ENCODE measurements at regions not wholly inside any gene's neighbourhood (a gene's known extent, or its start where the extent isn't known, plus 50 kb on each side); places are given as distances from the start of the nearest gene placed in this dataset.
"Not testable (repeated sequence)": the region's sequence is repeated elsewhere in the genome, so short reads cannot be mapped to it uniquely, and the experiment has no call there.

DNA sequence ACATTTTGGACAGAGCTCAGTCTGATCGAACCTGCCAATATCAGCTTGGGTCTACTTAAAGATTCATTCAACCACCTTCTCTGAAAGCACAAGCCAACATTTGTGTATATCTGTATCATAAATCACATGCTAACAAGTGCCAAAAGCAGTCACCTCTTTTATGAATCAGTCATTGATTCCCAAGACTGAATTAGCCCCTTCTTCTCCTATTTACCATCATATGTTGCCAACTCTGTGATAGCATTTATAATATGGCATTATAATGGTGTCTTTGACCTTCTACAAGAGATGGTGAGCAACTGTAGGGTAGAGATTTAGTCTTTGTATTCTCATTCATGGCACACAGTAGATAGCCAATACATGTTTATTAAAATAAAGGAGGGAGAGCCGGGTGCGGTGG lies 61.4 kb downstream of the DDX53 start:
- DNase-seq, result no peak
- Histone ChIP-seq H3K4me3 (ENCODE audit: insufficient read depth, low read depth, low read length) (no peak overlapping the region), H3K36me3 (replicated peaks; ENCODE audit: control insufficient read depth, insufficient read depth, low read length) (no peaks in the 10 kb centered on the region), H3K27me3 (ENCODE audit: control insufficient read depth, insufficient read depth, low read length) (no peaks in the 10 kb centered on the region)

DNA sequence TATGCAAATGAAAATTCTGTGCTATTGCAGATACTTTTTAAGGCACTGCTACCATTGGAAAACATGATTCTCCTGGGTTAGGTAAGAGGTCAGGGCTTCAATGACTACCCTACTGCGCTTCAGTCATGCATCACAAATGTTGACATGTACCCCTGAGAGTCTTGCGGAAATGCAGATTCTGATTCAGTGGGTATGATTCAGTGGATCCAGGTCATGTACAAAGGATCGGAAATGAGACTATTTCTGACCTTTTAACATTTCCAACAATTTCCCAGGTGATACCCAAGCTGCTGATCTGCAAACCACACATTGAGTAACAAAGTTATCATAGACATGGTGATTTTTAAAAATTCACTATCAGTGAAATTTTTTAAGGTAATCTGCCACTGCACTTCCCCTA lies 62.6 kb downstream of the DDX53 start:
- DNase-seq, result no peak
- H3K4me3 ChIP-seq (ENCODE audit: insufficient read depth, low read depth, low read length), result no peak overlapping the region

DNA sequence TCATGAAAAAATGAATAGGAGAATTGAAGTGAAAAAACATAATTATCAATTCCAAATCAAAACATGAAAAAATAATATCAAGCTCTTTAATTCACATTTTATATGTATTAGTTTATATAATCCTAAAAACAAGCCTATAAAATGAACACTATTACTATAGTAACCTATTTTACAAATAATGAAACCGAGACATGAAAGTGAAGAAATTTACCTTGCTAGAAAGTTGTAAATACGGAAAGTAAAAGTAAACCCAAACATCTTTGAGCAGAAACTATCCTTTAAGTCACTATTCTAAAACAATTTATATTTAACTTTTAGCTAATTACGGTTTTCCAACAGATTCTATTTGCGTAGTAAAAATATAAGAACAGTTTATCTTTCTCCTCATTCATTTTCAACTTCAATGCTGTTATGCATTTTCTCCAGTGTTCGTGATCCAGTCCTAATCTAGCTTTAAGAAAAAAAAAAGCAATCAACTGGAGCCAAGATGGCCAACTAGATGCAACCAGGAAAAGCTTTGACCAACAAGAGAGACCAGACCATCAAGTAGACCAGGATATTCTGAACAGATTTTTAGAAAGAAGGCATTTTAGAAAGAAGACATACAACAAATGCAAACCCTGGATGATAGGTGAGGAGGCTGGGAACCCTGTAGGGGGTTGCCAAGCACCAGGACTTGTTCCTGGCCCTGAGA lies 67.0 kb downstream of the DDX53 start:
- DNase-seq, result no peak
- H3K27me3 ChIP-seq (ENCODE audit: control insufficient read depth, insufficient read depth, low read length), result no peaks in the 10 kb centered on the region
- no peak overlapping the region for H3K4me3 ChIP-seq (ENCODE audit: insufficient read depth, low read depth, low read length)
- H3K36me3 ChIP-seq (replicated peaks; ENCODE audit: control insufficient read depth, insufficient read depth, low read length), result no peaks in the 10 kb centered on the region

More for the DNA sequence above, 62.6 kb downstream of the DDX53 start:
- Histone ChIP-seq H3K27me3 (ENCODE audit: control insufficient read depth, insufficient read depth, low read length) (no peaks in the 10 kb centered on the region), H3K36me3 (replicated peaks; ENCODE audit: control insufficient read depth, insufficient read depth, low read length) (no peaks in the 10 kb centered on the region)

DNA sequence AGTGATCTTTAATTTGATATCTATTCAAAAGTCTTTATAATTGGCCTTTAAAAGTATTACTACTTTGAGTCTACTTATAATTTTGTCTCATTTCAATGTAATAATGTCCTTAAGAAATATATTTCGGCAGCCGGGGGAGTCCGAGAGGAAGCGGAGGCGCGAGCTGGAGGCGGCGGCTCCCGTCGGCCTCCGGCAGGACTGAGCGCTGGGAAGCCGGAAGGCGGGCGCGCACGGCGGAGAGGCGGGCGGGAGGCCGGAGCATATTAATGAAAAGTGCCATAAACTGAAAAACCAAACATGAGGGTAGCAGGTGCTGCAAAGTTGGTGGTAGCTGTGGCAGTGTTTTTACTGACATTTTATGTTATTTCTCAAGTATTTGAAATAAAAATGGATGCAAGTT lies 75.7 kb downstream of the DDX53 start:
- DNase-seq; H3K36me3 ChIP-seq (replicated peaks; ENCODE audit: control insufficient read depth, insufficient read depth, low read length); H3K27me3 ChIP-seq (ENCODE audit: control insufficient read depth, insufficient read depth, low read length): not testable (repeated sequence)
- H3K4me3 ChIP-seq (ENCODE audit: insufficient read depth, low read depth, low read length), result 0 out of 2 replicates have a peak overlapping the region, but pooled peaks have one; percentile 19

DNA sequence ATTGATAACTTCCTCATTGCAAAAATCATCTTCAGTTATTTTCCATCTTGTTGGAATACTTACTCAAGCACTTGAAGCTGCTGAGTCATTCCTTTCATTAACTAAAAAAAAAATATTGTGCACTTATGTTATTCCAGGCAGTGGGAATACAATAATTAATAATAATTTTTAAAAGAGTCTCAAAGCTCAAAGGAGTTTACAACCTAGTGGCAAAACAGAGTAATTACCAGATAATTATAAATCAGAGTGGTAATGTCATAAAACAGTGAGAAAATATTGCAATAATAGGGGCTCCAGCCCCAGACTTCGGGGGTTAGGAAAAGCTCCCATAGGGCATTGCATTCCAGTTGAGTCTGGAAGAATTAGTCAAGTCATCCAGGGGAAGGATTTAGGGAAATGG lies 79.6 kb downstream of the DDX53 start:
- no peak for DNase-seq
- Histone ChIP-seq H3K36me3 (replicated peaks; ENCODE audit: control insufficient read depth, insufficient read depth, low read length) (no peaks in the 10 kb centered on the region), H3K4me3 (ENCODE audit: insufficient read depth, low read depth, low read length) (no peak overlapping the region), H3K27me3 (ENCODE audit: control insufficient read depth, insufficient read depth, low read length) (no peaks in the 10 kb centered on the region)

DNA sequence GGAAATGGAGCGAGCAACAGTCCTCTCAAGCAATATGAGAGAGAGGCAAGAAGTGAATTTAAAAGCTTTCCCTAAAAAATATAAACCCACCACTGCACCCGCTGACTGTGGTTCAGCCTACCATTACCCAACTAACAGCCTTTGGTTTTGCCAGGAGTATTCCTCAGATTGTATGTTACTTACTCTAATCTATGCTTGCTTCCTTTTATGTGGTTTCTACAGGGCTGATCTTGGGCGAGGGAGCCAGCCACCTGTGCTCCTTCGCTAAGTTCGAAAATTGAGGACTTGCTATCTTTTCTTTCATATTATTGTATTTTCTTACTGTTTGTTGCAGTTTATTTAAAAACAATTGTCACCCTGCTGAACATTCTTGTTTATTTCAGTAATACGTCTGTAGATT lies 101.1 kb downstream of the DDX53 start:
- Histone ChIP-seq H3K27me3 (ENCODE audit: control insufficient read depth, insufficient read depth, low read length) (no peaks in the 10 kb centered on the region), H3K4me3 (ENCODE audit: insufficient read depth, low read depth, low read length) (no peak overlapping the region), H3K36me3 (replicated peaks; ENCODE audit: control insufficient read depth, insufficient read depth, low read length) (no peaks in the 10 kb centered on the region)
- DNase-seq, result no peak

DNA sequence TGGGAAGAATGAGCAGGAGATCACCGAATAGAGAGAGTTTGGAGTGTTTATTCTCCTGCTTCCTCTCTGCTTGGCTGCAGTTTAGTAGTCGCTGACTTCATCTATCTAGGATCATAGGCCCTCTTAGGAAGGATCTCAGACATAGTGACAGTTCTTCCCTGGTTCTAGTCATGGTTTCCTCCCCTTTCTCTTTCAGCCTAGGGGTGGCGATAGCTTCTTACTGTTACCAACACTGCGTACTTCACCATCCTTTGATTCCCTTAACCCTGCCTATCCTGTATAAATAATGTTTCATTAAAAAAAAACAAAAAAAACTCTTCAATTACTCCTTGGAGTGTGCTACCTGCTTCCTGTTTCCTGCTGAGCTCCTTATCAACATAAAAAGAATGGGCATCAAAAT lies 103.8 kb downstream of the DDX53 start:
- Histone ChIP-seq H3K27me3 (ENCODE audit: control insufficient read depth, insufficient read depth, low read length) (no peaks in the 10 kb centered on the region), H3K4me3 (ENCODE audit: insufficient read depth, low read depth, low read length) (no peak overlapping the region), H3K36me3 (replicated peaks; ENCODE audit: control insufficient read depth, insufficient read depth, low read length) (no peaks in the 10 kb centered on the region)
- peak; percentile 40 for DNase-seq

DNA sequence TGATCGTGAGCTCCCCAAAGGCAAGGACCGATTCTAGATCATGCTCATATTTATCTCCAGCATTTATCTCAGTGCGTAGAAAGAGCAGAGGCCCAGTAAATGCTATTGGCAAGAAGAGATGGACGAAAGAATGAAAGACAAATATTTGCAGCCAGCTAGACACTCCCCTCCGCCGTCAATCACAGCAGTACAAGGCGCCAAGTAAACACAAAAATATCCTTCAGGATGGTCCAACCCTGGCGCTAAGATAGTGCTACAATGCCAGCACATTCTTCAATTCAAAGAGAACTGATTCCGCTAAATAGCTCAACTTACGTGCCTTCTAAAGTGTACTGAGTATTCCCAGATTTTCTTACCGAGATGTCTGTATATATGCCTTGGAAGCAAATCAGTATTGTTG lies 114.5 kb downstream of the DDX53 start:
- H3K4me3 ChIP-seq (ENCODE audit: insufficient read depth, low read depth, low read length), result no peak overlapping the region
- no peak for DNase-seq

DNA sequence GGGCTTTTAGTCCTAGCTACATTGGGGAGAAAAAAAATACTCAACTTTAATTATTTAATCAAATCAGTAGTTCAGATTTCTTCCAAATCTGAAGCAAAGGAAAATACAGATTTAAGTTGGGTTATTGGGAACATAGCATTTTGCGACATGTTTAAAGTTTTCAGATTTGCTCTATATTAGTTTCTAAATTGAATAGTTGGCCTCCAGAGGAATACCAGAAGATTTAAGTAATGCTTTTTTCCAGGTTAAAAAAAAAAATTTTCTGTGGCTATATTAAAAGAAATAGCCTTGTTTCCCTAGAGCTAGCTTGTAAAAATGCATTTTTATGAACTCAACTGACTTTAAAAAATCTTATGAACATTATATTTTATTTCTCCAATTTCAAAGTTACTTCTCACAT lies 115.9 kb downstream of the DDX53 start:
- Histone ChIP-seq H3K4me3 (ENCODE audit: insufficient read depth, low read depth, low read length) (no peak overlapping the region), H3K36me3 (replicated peaks; ENCODE audit: control insufficient read depth, insufficient read depth, low read length) (no peaks in the 10 kb centered on the region), H3K27me3 (ENCODE audit: control insufficient read depth, insufficient read depth, low read length) (no peaks in the 10 kb centered on the region)
- DNase-seq, result no peak

More for the DNA sequence above, 114.5 kb downstream of the DDX53 start:
- H3K27me3 ChIP-seq (ENCODE audit: control insufficient read depth, insufficient read depth, low read length), result no peaks in the 10 kb centered on the region
- H3K36me3 ChIP-seq (replicated peaks; ENCODE audit: control insufficient read depth, insufficient read depth, low read length), result no peaks in the 10 kb centered on the region

DNA sequence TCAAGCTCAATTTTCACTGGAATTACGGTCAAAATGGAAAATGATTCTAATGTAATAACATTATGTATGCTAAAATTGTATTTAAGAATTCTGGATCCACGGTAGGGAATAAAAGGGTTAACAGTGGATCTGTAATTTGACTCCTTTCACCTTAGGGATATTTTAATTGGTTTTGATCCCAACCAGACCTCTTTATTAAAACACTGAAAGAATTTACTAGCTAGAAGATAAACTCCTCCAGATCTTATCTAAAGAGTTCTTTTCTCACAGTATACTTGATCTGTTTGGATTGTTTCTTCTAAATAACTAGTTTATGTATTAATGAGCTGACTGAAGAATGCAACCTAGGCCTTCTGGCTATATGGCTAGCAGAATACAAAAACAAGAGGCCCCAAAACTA lies 118.4 kb downstream of the DDX53 start:
- Histone ChIP-seq H3K4me3 (ENCODE audit: insufficient read depth, low read depth, low read length) (no peak overlapping the region), H3K36me3 (replicated peaks; ENCODE audit: control insufficient read depth, insufficient read depth, low read length) (no peaks in the 10 kb centered on the region), H3K27me3 (ENCODE audit: control insufficient read depth, insufficient read depth, low read length) (no peaks in the 10 kb centered on the region)
- DNase-seq, result no peak

DNA sequence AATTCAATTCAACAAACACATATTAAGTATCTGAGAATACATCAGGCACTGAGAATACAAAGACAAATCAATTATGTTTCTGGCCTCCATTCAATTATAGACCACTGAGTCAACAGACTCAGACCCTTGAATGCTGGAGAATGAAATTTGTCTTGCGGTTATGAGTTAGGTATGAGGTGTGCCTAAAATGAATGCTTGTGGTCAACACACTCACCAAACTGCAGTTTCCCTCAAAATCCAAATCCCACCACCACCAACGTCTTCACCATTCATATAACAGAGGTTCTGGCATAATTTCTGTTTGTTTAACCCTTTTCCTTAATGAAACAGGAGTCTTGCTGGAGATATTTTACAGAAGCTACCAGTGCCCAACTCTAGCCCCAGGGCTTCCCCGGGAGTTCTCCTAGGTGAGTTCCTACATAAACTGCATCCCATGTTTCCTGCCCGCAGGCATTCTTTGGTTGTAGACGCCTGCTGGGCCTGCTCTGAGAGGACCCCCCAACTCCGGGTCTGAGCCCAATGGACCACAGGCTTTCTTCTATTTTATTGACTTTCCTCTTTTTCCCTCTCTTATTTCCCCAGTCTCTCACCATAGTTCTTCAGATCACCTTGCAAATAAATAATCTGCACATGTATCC lies 119.2 kb downstream of the DDX53 start:
- peak; percentile 33 for DNase-seq

DNA sequence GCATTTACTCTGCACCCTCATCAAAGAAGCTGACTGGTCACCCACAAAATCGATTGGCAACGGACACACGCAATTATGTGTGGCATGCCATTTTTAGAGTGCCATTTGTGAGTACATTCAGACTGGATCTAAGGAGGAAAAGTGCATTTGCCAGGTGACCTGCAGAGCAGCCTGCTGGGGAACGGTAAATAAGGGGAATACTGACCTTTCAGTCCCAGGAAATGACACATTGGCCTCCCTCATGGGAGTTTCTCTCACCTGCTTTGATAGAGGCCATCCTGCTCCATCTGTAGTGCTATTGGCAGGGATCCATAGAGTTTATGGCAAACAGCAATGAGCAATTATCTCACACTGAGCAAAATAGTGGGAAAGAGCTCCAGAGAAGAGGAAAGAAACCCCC lies 127.8 kb downstream of the DDX53 start:
- Histone ChIP-seq H3K27me3 (ENCODE audit: control insufficient read depth, insufficient read depth, low read length) (no peaks in the 10 kb centered on the region), H3K36me3 (replicated peaks; ENCODE audit: control insufficient read depth, insufficient read depth, low read length) (no peaks in the 10 kb centered on the region), H3K4me3 (ENCODE audit: insufficient read depth, low read depth, low read length) (no peak overlapping the region)
- no peak for DNase-seq

More for the DNA sequence above, 119.2 kb downstream of the DDX53 start:
- no peaks in the 10 kb centered on the region for H3K27me3 ChIP-seq (ENCODE audit: control insufficient read depth, insufficient read depth, low read length)
- no peak overlapping the region for H3K4me3 ChIP-seq (ENCODE audit: insufficient read depth, low read depth, low read length)
- no peaks in the 10 kb centered on the region for H3K36me3 ChIP-seq (replicated peaks; ENCODE audit: control insufficient read depth, insufficient read depth, low read length)

DNA sequence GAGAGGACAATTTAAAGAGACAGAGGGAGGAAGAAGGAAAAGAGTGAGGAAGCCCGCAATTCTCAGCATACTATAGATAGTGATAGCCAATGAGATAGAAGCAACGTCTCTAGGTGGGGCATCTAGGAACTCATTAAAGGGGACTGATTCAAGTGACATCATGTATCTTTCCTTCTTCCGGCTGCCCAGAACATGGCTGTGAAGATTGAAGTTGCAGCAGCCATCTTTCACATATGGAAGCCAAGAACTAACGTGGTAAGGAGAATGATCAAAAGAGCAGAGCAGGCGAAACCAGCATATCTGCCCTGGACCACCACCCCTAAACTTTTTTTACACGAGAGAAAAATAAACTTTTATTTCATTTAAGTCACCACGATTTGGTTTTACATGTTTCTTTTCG lies 133.8 kb downstream of the DDX53 start:
- Histone ChIP-seq H3K27me3 (ENCODE audit: control insufficient read depth, insufficient read depth, low read length) (no peaks in the 10 kb centered on the region), H3K4me3 (ENCODE audit: insufficient read depth, low read depth, low read length) (no peak overlapping the region), H3K36me3 (replicated peaks; ENCODE audit: control insufficient read depth, insufficient read depth, low read length) (no peaks in the 10 kb centered on the region)
- DNase-seq, result no peak

DNA sequence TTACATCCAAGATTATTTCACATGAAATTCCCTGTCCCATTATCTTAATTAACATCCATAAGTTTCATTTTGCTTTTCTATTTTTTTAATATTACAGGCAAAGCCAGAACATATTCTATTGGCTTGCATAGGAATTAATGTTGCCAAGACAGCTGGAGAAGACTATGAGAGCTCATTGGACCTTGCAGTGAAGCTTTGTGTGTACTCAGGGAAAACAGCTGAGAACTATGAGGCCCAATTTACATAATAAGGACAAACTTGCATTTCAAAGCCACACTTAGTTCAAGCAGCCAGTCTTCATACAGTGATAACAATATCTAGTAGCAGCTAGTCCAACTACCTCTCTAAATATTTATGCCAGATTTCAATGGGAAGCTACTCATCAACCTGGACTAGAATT lies 134.4 kb downstream of the DDX53 start:
- Histone ChIP-seq H3K4me3 (ENCODE audit: insufficient read depth, low read depth, low read length) (no peak overlapping the region), H3K36me3 (replicated peaks; ENCODE audit: control insufficient read depth, insufficient read depth, low read length) (no peaks in the 10 kb centered on the region), H3K27me3 (ENCODE audit: control insufficient read depth, insufficient read depth, low read length) (no peaks in the 10 kb centered on the region)
- no peak for DNase-seq

DNA sequence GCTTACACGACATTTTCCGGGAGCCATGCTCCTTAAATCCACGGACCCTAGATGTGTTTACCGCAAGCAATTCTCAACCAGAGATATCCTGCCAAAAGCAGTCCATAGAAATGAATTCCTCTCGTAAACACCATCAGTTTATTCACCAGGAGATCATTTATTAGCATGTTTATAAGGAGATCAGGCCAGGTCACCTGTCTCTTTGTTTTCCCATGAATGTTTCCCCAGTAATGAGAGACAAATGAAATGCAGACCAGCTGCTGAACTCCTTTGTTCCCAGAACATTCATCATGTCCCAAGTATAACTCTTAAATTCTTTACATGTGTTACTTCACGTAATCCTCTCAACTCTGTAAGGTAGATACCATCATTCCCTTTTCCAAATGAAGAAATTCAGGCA lies 137.1 kb downstream of the DDX53 start:
- H3K36me3 ChIP-seq (replicated peaks; ENCODE audit: control insufficient read depth, insufficient read depth, low read length), result no peaks in the 10 kb centered on the region
- no peaks in the 10 kb centered on the region for H3K27me3 ChIP-seq (ENCODE audit: control insufficient read depth, insufficient read depth, low read length)
- DNase-seq, result no peak
- H3K4me3 ChIP-seq (ENCODE audit: insufficient read depth, low read depth, low read length), result no peak overlapping the region

Measured in H7 (cell line).